GM18868 (cell line): ENCODE measurements at regions not wholly inside any gene's neighbourhood (a gene's known extent, or its start where the extent isn't known, plus 50 kb on each side); places are given as distances from the start of the nearest gene placed in this dataset.

Source experiments
- ATAC-seq: cut with Tn5 transposase; IDR thresholded peaks from one replicate; pipeline ENCODE4 v1.9.1; 2021; ENCODE audit warnings: mild to moderate bottlenecking, moderate library complexity; ENCODE audit not compliant: unreplicated experiment

DNA sequence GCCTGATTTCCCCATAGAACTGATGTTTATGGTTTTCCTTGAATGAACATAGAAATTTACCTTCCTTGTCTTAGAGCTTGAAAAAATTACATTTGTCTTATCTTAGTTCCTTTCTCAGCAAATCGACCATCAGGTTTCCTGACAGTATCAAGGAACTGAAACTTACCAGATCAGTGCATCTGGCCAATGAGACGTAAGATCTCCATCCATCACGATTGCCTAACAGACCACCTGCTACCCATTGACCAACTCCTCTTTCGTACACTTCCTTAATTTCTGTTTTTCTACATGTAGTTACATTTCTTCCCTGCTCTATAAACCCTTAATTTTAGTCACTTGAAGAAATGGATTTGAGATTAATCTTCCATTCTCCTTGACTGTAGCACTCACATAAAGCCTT lies 57.4 kb upstream of the TMPRSS15 start:
- ATAC-seq: no peak

DNA sequence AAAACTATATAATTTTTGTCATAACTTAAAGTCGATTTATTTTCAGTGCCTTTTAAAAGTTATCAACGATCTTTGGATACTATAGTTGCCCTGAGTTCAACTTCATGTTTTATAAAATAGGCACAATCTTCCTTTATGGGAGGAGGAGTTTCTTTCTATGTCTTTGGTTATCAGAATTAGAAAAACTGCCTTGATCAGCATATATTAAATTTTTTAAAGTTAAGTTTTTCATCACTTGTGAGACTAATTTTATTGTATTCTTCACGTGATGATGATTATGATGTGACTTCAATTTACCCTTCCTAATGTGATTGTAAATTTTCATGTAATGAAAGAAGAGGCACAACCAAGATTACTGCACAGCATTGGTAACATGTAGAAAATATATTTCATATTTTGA lies 58.2 kb upstream of the TMPRSS15 start:
- ATAC-seq: no peak

- ATAC-seq: no peak
These were observed 64.1 kb upstream of the TMPRSS15 start for GRCh38 chr21:18467715-18468114.

GRCh38 chr21:18468790-18469189 lies 65.2 kb upstream of the TMPRSS15 start:
- ATAC-seq: no peak

DNA sequence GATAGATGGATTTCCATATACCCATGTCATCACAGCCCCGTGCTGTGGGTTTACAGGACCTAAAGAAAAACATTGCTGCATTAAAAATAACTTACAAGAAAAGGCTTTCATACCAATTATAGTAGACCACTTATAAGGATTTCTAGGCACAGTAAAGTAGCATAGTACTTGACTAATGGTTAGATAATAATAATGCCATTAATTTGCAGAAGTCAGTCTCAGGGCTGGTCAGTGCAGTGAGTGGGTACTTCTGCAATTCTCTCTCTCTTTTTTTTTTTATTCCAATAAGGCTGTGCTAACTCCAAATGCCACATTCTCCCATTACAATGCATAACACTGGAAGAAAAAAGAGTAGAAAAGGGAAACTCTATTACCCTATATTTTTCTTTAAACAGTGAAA lies 73.1 kb upstream of the TMPRSS15 start:
- no peak for ATAC-seq

DNA sequence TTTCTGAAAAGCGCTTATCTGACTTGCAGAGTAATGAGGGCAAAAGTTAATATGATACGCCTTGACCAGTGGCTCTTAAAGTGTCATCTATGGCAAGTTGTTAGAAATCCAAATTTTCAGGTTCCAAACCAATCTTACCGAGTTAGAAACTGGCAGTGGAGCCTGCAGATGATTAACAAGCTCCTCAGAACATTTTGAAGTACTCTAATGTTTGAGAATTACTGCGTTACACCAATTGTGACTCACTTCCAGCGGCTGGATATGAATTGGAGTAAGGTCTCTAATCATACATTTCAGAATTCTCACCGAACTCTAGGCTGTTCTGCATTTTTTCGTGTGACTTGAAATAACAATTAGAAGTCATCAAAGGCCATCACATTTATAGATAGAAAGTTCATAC lies 73.5 kb upstream of the TMPRSS15 start:
- no peak for ATAC-seq

- no peak for ATAC-seq
These were observed 74.9 kb upstream of the TMPRSS15 start for GRCh38 chr21:18478513-18478912.

DNA sequence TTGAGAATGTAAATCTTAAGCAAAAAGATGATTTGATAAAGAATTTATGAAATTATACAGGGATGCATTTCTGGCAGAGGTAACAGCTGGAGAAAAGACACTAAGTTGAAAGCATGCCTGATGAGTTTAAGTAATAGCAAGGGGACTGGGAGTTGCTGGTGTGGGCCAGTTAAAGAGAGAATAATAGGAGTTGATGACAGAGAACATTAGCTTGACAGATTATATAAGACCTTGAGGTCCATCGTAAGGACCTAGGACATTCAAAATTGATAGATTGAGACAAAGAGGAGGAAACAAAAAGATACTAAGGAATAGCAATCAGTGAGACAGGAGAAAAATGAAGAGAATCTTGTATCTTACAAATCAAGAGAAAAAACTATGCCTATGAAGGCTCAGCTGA lies 84.7 kb upstream of the TMPRSS15 start:
- ATAC-seq: no peak

DNA sequence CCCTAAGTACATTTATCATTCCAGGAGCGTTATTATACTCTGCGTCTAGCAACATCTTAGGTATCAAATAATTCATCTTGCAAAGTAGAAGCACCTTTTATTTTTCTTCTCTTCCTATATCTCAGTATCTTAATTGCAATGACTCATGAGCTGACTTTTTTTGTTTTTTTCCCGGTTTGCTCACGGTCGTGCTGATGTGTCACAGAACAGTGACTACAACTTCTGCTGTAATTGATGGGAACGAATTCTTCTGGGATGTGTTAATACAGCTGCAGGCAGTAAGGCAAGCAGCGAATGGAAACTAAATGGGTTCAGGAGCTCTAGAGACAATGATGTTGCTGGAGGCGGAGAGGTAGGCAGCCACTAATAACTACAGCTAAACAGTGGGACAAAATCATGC lies 89.8 kb upstream of the TMPRSS15 start:
- no peak for ATAC-seq

GRCh38 chr21:18495523-18495922 lies 91.9 kb upstream of the TMPRSS15 start:
- ATAC-seq: no peak

GRCh38 chr21:18498431-18498830 lies 94.8 kb upstream of the TMPRSS15 start:
- ATAC-seq: no peak

- no peak for ATAC-seq
These were observed 96.3 kb upstream of the TMPRSS15 start for GRCh38 chr21:18499761-18500376.

- no peak for ATAC-seq
These were observed 114.5 kb upstream of the TMPRSS15 start for GRCh38 chr21:18518054-18518481.

DNA sequence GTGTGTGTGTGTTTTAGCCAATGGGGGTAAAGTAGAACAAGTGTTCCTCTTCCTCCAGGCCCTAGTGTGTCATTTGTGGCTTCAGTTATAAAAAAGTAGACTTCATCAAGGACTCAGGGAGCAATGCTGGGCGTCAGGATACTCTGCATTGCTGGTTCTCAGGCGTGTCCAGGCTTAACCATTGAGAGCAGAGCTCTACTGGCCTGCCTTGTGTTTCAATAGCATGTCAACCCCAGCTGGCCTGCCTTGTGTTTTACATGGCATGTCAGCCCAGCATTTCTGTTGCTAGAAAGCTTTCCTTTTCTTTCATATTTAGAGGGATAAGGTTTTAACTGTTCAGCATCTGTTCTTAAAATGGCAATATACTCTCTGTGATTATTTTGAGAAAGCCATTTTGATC lies 117.6 kb upstream of the TMPRSS15 start:
- ATAC-seq: no peak

GRCh38 chr21:18522181-18522972 lies 118.8 kb upstream of the TMPRSS15 start:
- no peak for ATAC-seq

- ATAC-seq: no peak
These were observed 120.7 kb upstream of the TMPRSS15 start for GRCh38 chr21:18524097-18524880.

DNA sequence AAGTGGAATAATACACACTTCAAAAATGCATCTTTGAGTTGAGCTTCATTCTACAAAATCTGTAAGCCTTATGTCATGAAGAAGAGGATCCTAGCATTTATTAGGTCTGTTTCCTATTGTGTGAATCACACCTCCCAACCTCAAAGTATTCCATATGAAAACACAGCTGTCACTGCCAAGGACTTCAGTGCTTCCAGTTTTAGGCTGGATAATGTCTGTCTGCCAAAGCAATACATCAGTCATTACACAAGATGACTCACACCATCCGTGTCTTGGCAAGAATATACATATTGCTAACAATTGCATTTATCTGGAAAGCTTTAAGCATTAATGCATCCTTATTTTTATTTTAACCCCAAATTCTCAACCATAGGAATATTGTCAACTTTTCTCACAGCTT lies 125.7 kb upstream of the TMPRSS15 start:
- no peak for ATAC-seq

GRCh38 chr21:18542081-18542480 lies 138.5 kb upstream of the TMPRSS15 start:
- no peak for ATAC-seq

DNA sequence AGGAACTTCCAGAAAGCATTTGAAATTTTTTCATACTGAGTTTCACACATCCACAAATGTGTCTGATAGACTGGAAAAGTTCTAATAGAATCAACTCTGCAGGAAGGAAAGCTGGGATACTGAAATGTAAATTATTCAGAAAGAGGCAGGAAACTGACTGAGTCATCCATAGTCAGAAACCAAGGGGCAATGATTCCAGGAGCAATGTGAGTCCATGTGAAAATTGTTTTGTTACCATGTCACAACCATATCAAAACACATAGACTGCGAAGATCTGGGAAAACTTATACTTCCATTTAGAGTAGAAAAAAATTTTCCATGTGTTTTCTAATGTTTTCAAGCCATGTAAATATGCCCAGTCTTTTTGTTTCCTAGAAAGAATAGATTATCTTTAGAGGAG lies 142.3 kb upstream of the TMPRSS15 start:
- no peak for ATAC-seq

- ATAC-seq: no peak
These were observed 143.8 kb upstream of the TMPRSS15 start for GRCh38 chr21:18547347-18547746.

DNA sequence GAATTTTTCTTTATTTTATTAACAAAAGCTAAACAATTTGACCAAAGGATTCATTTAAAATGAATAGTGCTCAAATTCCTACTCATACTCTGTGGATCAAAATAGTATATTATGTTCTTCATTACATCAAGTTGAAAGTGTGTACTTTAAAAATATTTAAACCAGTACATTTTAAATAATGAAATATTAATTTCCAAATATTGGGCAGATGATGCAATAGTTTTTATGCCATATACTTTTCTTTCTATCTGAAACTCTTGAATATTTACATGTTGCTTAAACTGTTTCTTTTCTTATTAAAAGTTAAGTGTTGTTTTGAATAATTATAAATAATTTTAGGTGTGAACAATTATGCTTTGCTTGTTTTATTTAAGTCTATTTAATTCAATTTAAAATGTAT lies 144.7 kb upstream of the TMPRSS15 start:
- ATAC-seq: no peak
